Liver (tissue), 3 donors: ENCODE measurements at regions not wholly inside any gene's neighbourhood (a gene's known extent, or its start where the extent isn't known, plus 50 kb on each side); places are given as distances from the start of the nearest gene placed in this dataset.

Experiments used
- CTCF ChIP-seq: fragments of 150-350 bp; IDR thresholded peaks from 2 replicates; pipeline ENCODE4 v1.5.1; 2017; ENCODE audit warnings: improper control_type of control experiment, low read depth, low read length; ENCODE audit not compliant: missing input control
- REST ChIP-seq: IDR thresholded peaks from 2 replicates; pipeline ENCODE4 v1.6.1; 2016; ENCODE audit warnings: antibody characterized with exemption, mild to moderate bottlenecking
- SP1 ChIP-seq: IDR thresholded peaks from 2 replicates; pipeline ENCODE4 v1.6.1; 2018; ENCODE audit warnings: antibody characterized with exemption, mild to moderate bottlenecking
- TAF1 ChIP-seq: conservative IDR thresholded peaks from 2 replicates; pipeline ENCODE4 v1.6.1; 2016; ENCODE audit warnings: antibody characterized with exemption, mild to moderate bottlenecking
- donor health status: healthy.
- donor health status: healthy.

- TF ChIP-seq TAF1 (no peak), CTCF (no peak), REST (no peak), SP1 (no peak)
These were observed 1292.8 kb downstream of the DSC3 start for GRCh38 chr18:29749704-29750103.
